ENCODE measurements at regions not wholly inside any gene's neighbourhood (a gene's known extent, or its start where the extent isn't known, plus 50 kb on each side); places are given as distances from the start of the nearest gene placed in this dataset.

- Histone ChIP-seq H3K36me3 (ENCODE audit: control insufficient read depth in 3 of 3, insufficient read depth in 3 of 3, low read length in 3 of 3) (no peaks in the 10 kb centered on the region), H3K27me3 (ENCODE audit: control insufficient read depth in 3 of 3, insufficient read depth in 3 of 3, low read length in 3 of 3) (no peaks in the 10 kb centered on the region), H3K4me1 (ENCODE audit: control insufficient read depth in 3 of 3, insufficient read depth in 3 of 3, low read length in 3 of 3) (no peaks in the 10 kb centered on the region), H3K9me3 (ENCODE audit: control insufficient read depth in 3 of 3, low read length in 3 of 3) (no peaks in the 10 kb centered on the region), H3K27ac (ENCODE audit: low read depth, low read length) (no peak overlapping the region), H3K4me3 (ENCODE audit: low read length in 3 of 3) (no peak overlapping the region), H3K9ac (ENCODE audit: low read depth in 1 of 3, low read length in 3 of 3) (no peak overlapping the region)
These were observed 451.1 kb upstream of the NETO1 start for GRCh38 chr18:73318739-73319479.

GRCh38 chr18:73316513-73316912 is 448.7 kb upstream of the NETO1 start:
- Histone ChIP-seq H3K9ac (ENCODE audit: low read depth in 1 of 3, low read length in 3 of 3) (no peak overlapping the region), H3K9me3 (ENCODE audit: control insufficient read depth in 3 of 3, low read length in 3 of 3) (no peaks in the 10 kb centered on the region), H3K36me3 (ENCODE audit: control insufficient read depth in 3 of 3, insufficient read depth in 3 of 3, low read length in 3 of 3) (no peaks in the 10 kb centered on the region), H3K4me3 (ENCODE audit: low read length in 3 of 3) (no peak overlapping the region), H3K27me3 (ENCODE audit: control insufficient read depth in 3 of 3, insufficient read depth in 3 of 3, low read length in 3 of 3) (no peaks in the 10 kb centered on the region), H3K4me1 (ENCODE audit: control insufficient read depth in 3 of 3, insufficient read depth in 3 of 3, low read length in 3 of 3) (no peaks in the 10 kb centered on the region), H3K27ac (ENCODE audit: low read depth, low read length) (no peak overlapping the region)

GRCh38 chr18:73315381-73315780 is 447.6 kb upstream of the NETO1 start:
- H3K27ac ChIP-seq (ENCODE audit: low read depth, low read length): no peak overlapping the region
- no peaks in the 10 kb centered on the region for H3K9me3 ChIP-seq (ENCODE audit: control insufficient read depth in 3 of 3, low read length in 3 of 3)
- H3K36me3 ChIP-seq (ENCODE audit: control insufficient read depth in 3 of 3, insufficient read depth in 3 of 3, low read length in 3 of 3): no peaks in the 10 kb centered on the region
- no peak overlapping the region for H3K4me3 ChIP-seq (ENCODE audit: low read length in 3 of 3)
- H3K27me3 ChIP-seq (ENCODE audit: control insufficient read depth in 3 of 3, insufficient read depth in 3 of 3, low read length in 3 of 3): no peaks in the 10 kb centered on the region
- H3K9ac ChIP-seq (ENCODE audit: low read depth in 1 of 3, low read length in 3 of 3): no peak overlapping the region
- no peaks in the 10 kb centered on the region for H3K4me1 ChIP-seq (ENCODE audit: control insufficient read depth in 3 of 3, insufficient read depth in 3 of 3, low read length in 3 of 3)

GRCh38 chr18:73313476-73313875 is 445.7 kb upstream of the NETO1 start:
- Histone ChIP-seq H3K27me3 (ENCODE audit: control insufficient read depth in 3 of 3, insufficient read depth in 3 of 3, low read length in 3 of 3) (no peaks in the 10 kb centered on the region), H3K9me3 (ENCODE audit: control insufficient read depth in 3 of 3, low read length in 3 of 3) (no peaks in the 10 kb centered on the region), H3K27ac (ENCODE audit: low read depth, low read length) (no peak overlapping the region), H3K4me1 (ENCODE audit: control insufficient read depth in 3 of 3, insufficient read depth in 3 of 3, low read length in 3 of 3) (no peaks in the 10 kb centered on the region), H3K36me3 (ENCODE audit: control insufficient read depth in 3 of 3, insufficient read depth in 3 of 3, low read length in 3 of 3) (no peaks in the 10 kb centered on the region), H3K9ac (ENCODE audit: low read depth in 1 of 3, low read length in 3 of 3) (no peak overlapping the region), H3K4me3 (ENCODE audit: low read length in 3 of 3) (no peak overlapping the region)

- Histone ChIP-seq H3K36me3 (ENCODE audit: control insufficient read depth in 3 of 3, insufficient read depth in 3 of 3, low read length in 3 of 3) (no peaks in the 10 kb centered on the region), H3K9ac (ENCODE audit: low read depth in 1 of 3, low read length in 3 of 3) (no peak overlapping the region), H3K4me1 (ENCODE audit: control insufficient read depth in 3 of 3, insufficient read depth in 3 of 3, low read length in 3 of 3) (no peaks in the 10 kb centered on the region), H3K27me3 (ENCODE audit: control insufficient read depth in 3 of 3, insufficient read depth in 3 of 3, low read length in 3 of 3) (no peaks in the 10 kb centered on the region), H3K4me3 (ENCODE audit: low read length in 3 of 3) (no peak overlapping the region), H3K9me3 (ENCODE audit: control insufficient read depth in 3 of 3, low read length in 3 of 3) (no peaks in the 10 kb centered on the region), H3K27ac (ENCODE audit: low read depth, low read length) (no peak overlapping the region)
These were observed 428.9 kb upstream of the NETO1 start for GRCh38 chr18:73296686-73297085.

GRCh38 chr18:73292156-73292555 is 424.4 kb upstream of the NETO1 start:
- Histone ChIP-seq H3K36me3 (ENCODE audit: control insufficient read depth in 3 of 3, insufficient read depth in 3 of 3, low read length in 3 of 3) (no peaks in the 10 kb centered on the region), H3K27me3 (ENCODE audit: control insufficient read depth in 3 of 3, insufficient read depth in 3 of 3, low read length in 3 of 3) (no peaks in the 10 kb centered on the region), H3K9ac (ENCODE audit: low read depth in 1 of 3, low read length in 3 of 3) (no peak overlapping the region), H3K9me3 (ENCODE audit: control insufficient read depth in 3 of 3, low read length in 3 of 3) (no peaks in the 10 kb centered on the region), H3K4me3 (ENCODE audit: low read length in 3 of 3) (no peak overlapping the region), H3K27ac (ENCODE audit: low read depth, low read length) (no peak overlapping the region), H3K4me1 (ENCODE audit: control insufficient read depth in 3 of 3, insufficient read depth in 3 of 3, low read length in 3 of 3) (no peaks in the 10 kb centered on the region)

GRCh38 chr18:73288813-73289212 is 421.0 kb upstream of the NETO1 start:
- no peak overlapping the region for H3K4me3 ChIP-seq (ENCODE audit: low read length in 3 of 3)
- no peak overlapping the region for H3K9ac ChIP-seq (ENCODE audit: low read depth in 1 of 3, low read length in 3 of 3)
- H3K4me1 ChIP-seq (ENCODE audit: control insufficient read depth in 3 of 3, insufficient read depth in 3 of 3, low read length in 3 of 3): no peaks in the 10 kb centered on the region
- H3K9me3 ChIP-seq (ENCODE audit: control insufficient read depth in 3 of 3, low read length in 3 of 3): no peaks in the 10 kb centered on the region
- H3K27ac ChIP-seq (ENCODE audit: low read depth, low read length): no peak overlapping the region
- H3K27me3 ChIP-seq (ENCODE audit: control insufficient read depth in 3 of 3, insufficient read depth in 3 of 3, low read length in 3 of 3): no peaks in the 10 kb centered on the region
- H3K36me3 ChIP-seq (ENCODE audit: control insufficient read depth in 3 of 3, insufficient read depth in 3 of 3, low read length in 3 of 3): no peaks in the 10 kb centered on the region

GRCh38 chr18:73286584-73286983 is 418.8 kb upstream of the NETO1 start:
- Histone ChIP-seq H3K9me3 (ENCODE audit: control insufficient read depth in 3 of 3, low read length in 3 of 3) (no peaks in the 10 kb centered on the region), H3K9ac (ENCODE audit: low read depth in 1 of 3, low read length in 3 of 3) (no peak overlapping the region), H3K36me3 (ENCODE audit: control insufficient read depth in 3 of 3, insufficient read depth in 3 of 3, low read length in 3 of 3) (no peaks in the 10 kb centered on the region), H3K4me1 (ENCODE audit: control insufficient read depth in 3 of 3, insufficient read depth in 3 of 3, low read length in 3 of 3) (no peaks in the 10 kb centered on the region), H3K27me3 (ENCODE audit: control insufficient read depth in 3 of 3, insufficient read depth in 3 of 3, low read length in 3 of 3) (no peaks in the 10 kb centered on the region), H3K27ac (ENCODE audit: low read depth, low read length) (no peak overlapping the region), H3K4me3 (ENCODE audit: low read length in 3 of 3) (no peak overlapping the region)

GRCh38 chr18:73283788-73284187 is 416.0 kb upstream of the NETO1 start:
- no peaks in the 10 kb centered on the region for H3K36me3 ChIP-seq (ENCODE audit: control insufficient read depth in 3 of 3, insufficient read depth in 3 of 3, low read length in 3 of 3)
- H3K27me3 ChIP-seq (ENCODE audit: control insufficient read depth in 3 of 3, insufficient read depth in 3 of 3, low read length in 3 of 3): no peaks in the 10 kb centered on the region

GRCh38 chr18:73283032-73283431 is 415.2 kb upstream of the NETO1 start:
- Histone ChIP-seq H3K9ac (ENCODE audit: low read depth in 1 of 3, low read length in 3 of 3) (no peak overlapping the region), H3K27ac (ENCODE audit: low read depth, low read length) (no peak overlapping the region), H3K4me1 (ENCODE audit: control insufficient read depth in 3 of 3, insufficient read depth in 3 of 3, low read length in 3 of 3) (no peaks in the 10 kb centered on the region), H3K9me3 (ENCODE audit: control insufficient read depth in 3 of 3, low read length in 3 of 3) (no peaks in the 10 kb centered on the region), H3K27me3 (ENCODE audit: control insufficient read depth in 3 of 3, insufficient read depth in 3 of 3, low read length in 3 of 3) (no peaks in the 10 kb centered on the region), H3K4me3 (ENCODE audit: low read length in 3 of 3) (no peak overlapping the region), H3K36me3 (ENCODE audit: control insufficient read depth in 3 of 3, insufficient read depth in 3 of 3, low read length in 3 of 3) (no peaks in the 10 kb centered on the region)

More at GRCh38 chr18:73283788-73284187, 416.0 kb upstream of the NETO1 start:
- H3K4me1 ChIP-seq (ENCODE audit: control insufficient read depth in 3 of 3, insufficient read depth in 3 of 3, low read length in 3 of 3): no peaks in the 10 kb centered on the region
- no peak overlapping the region for H3K4me3 ChIP-seq (ENCODE audit: low read length in 3 of 3)
- no peak overlapping the region for H3K27ac ChIP-seq (ENCODE audit: low read depth, low read length)
- H3K9ac ChIP-seq (ENCODE audit: low read depth in 1 of 3, low read length in 3 of 3): no peak overlapping the region
- H3K9me3 ChIP-seq (ENCODE audit: control insufficient read depth in 3 of 3, low read length in 3 of 3): no peaks in the 10 kb centered on the region

Data from skeletal muscle tissue (tissue), 3 donors.